Heart left ventricle (tissue), 13 donors: ENCODE measurements at regions not wholly inside any gene's neighbourhood (a gene's known extent, or its start where the extent isn't known, plus 50 kb on each side); places are given as distances from the start of the nearest gene placed in this dataset.

Experiments
- CTCF ChIP-seq, 12 donors: fragments of 200-600 bp; sonication (generic) in 4 of 12; IDR thresholded peaks; one replicate each; pipeline versions ENCODE4 v1.5.0 to v1.8.0; 2018 to 2022; ENCODE audit warnings: antibody characterized with exemption in 12 of 12, mild to moderate bottlenecking in 5 of 12
- POLR2A ChIP-seq, 2 donors: fragments of 450-650 bp; IDR thresholded peaks; one replicate each; pipeline ENCODE4 v1.6.1; 2017; ENCODE audit warnings: antibody characterized with exemption in 2 of 2, mild to moderate bottlenecking in 2 of 2, moderate library complexity in 2 of 2
- donor health status: ischemic (EF 13 %, LVEDD 7.1; RV severe dilation, severe dysfunction).
- donor health status: DM: no; HTN: yes; CAD: no.
- donor health status: DM: no; HTN: no; CAD: no.
- donor health status: ischemic (EF 25% LVEDD 6.9; RV normal size, moderate dysfunction).
- donor health status: ischemic (EF 25% LVEDD 5.7; RV mildly dilated, moderate dysfunction).
- donor health status: ischemic (EF 35%, LVEDD 5.7; RV mildly dilated, moderate dysfunction).
- donor health status: nonischemic (EF 11% LVEDD 7.7; RV severe dilation, severe dysfunction).
- donor health status: DM: yes; HTN: yes; CAD: no.
- donor health status: PGD.
- donor health status: ischemic (EF 29% LVEDD 5.4; RV normal size, mild dysfunction).
- donor health status: nonischemic (EF 23%, LVEDD 6.1; RV moderate dilation, normal function).

GRCh38 chr1:79287982-79288381, 281.5 kb upstream of the ADGRL4 start:
- TF ChIP-seq CTCF (IDR thresholded peaks at IDR 0.05), result no peak
- TF ChIP-seq POLR2A (IDR thresholded peaks at IDR 0.05), result no peak
